PC-9 (cell line): ENCODE measurements at regions not wholly inside any gene's neighbourhood (a gene's known extent, or its start where the extent isn't known, plus 50 kb on each side); places are given as distances from the start of the nearest gene placed in this dataset.

Experiments
- EZH2 ChIP-seq: fragments of 200-600 bp; sonication (generic); IDR thresholded peaks from 2 replicates; pipeline ENCODE4 v1.8.0; 2017; ENCODE audit warnings: antibody characterized with exemption, low read depth
- TF ChIP-seq, protein P1 (sequence below): fragments of 200-600 bp; sonication (generic); conservative IDR thresholded peaks from 2 replicates; pipeline ENCODE4 v1.6.1; 2017; ENCODE audit warnings: mixed run types, antibody characterized with exemption, mild to moderate bottlenecking, moderate library complexity

GRCh38 chr17:36739208-36739607 is 137.8 kb downstream of the MRM1 start:
- TF ChIP-seq, protein P1, sequence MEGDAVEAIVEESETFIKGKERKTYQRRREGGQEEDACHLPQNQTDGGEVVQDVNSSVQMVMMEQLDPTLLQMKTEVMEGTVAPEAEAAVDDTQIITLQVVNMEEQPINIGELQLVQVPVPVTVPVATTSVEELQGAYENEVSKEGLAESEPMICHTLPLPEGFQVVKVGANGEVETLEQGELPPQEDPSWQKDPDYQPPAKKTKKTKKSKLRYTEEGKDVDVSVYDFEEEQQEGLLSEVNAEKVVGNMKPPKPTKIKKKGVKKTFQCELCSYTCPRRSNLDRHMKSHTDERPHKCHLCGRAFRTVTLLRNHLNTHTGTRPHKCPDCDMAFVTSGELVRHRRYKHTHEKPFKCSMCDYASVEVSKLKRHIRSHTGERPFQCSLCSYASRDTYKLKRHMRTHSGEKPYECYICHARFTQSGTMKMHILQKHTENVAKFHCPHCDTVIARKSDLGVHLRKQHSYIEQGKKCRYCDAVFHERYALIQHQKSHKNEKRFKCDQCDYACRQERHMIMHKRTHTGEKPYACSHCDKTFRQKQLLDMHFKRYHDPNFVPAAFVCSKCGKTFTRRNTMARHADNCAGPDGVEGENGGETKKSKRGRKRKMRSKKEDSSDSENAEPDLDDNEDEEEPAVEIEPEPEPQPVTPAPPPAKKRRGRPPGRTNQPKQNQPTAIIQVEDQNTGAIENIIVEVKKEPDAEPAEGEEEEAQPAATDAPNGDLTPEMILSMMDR: no peak
- TF ChIP-seq EZH2: no peak
